Mesenchymal stem cell (in vitro differentiated cells and primary cell): ENCODE measurements at regions not wholly inside any gene's neighbourhood (a gene's known extent, or its start where the extent isn't known, plus 50 kb on each side); places are given as distances from the start of the nearest gene placed in this dataset.
A peak's percentile ranks its signal among the peaks of the same experiment; 100 is the strongest.

Source experiments
- DNase-seq: peaks from one replicate; pipeline ENCODE4 v3.0.0-alpha.2; 2013
- H2AFZ ChIP-seq: one replicate; pipeline ENCODE4 v1.6.1; 2013; ENCODE audit warnings: low read depth, mild to moderate bottlenecking, control low read depth, inconsistent platforms, low read length, moderate library complexity
- H2AK5ac ChIP-seq: 2 replicates; pipeline ENCODE4 v1.6.1; 2013; ENCODE audit warnings: low read length, moderate library complexity, mild to moderate bottlenecking, inconsistent platforms; ENCODE audit not compliant: severe bottlenecking
- H2BK120ac ChIP-seq: one replicate; pipeline ENCODE4 v1.6.1; 2013; ENCODE audit warnings: low read depth, mild to moderate bottlenecking, inconsistent platforms, low read length, moderate library complexity
- H2BK12ac ChIP-seq, 2 experiments: one replicate each; pipeline ENCODE4 v1.6.1; 2013; ENCODE audit warnings: inconsistent platforms in 2 of 2, low read length in 2 of 2, mild to moderate bottlenecking in 2 of 2, moderate library complexity in 2 of 2, control low read depth in 1 of 2
- H2BK15ac ChIP-seq: one replicate; pipeline ENCODE4 v1.6.1; 2013; ENCODE audit warnings: mild to moderate bottlenecking, low read depth, inconsistent platforms; ENCODE audit not compliant: poor library complexity, severe bottlenecking
- H2BK5ac ChIP-seq: 2 replicates; pipeline ENCODE4 v1.6.1; 2013; ENCODE audit warnings: low read depth, mild to moderate bottlenecking, low read length, control low read depth, inconsistent platforms; ENCODE audit not compliant: poor library complexity, severe bottlenecking
- H3K14ac ChIP-seq, 2 experiments: one replicate each; pipeline ENCODE4 v1.6.1; 2013; ENCODE audit warnings: inconsistent platforms in 2 of 2, low read length in 2 of 2, control low read depth in 1 of 2, mild to moderate bottlenecking in 1 of 2, moderate library complexity in 1 of 2
- H3K18ac ChIP-seq, 2 experiments: one replicate each; pipeline ENCODE4 v1.6.1; 2013; ENCODE audit warnings: inconsistent platforms in 2 of 2, low read length in 2 of 2, control low read depth in 1 of 2, low read depth in 1 of 2, mild to moderate bottlenecking in 1 of 2
- H3K23ac ChIP-seq, 2 experiments: one replicate each; pipeline ENCODE4 v1.6.1; 2013; ENCODE audit warnings: inconsistent platforms in 2 of 2, low read length in 2 of 2, mild to moderate bottlenecking in 2 of 2, moderate library complexity in 2 of 2, control low read depth in 1 of 2
- H3K27ac ChIP-seq: 2 replicates; pipeline ENCODE4 v1.5.1; 2013; ENCODE audit warnings: mild to moderate bottlenecking, moderate library complexity, low read length, control low read depth, inconsistent platforms; ENCODE audit not compliant: poor library complexity, severe bottlenecking
- H3K27me3 ChIP-seq, 2 experiments: 2 replicates each; pipeline versions ENCODE4 v1.6.1 to v1.7.0; 2013; ENCODE audit warnings: low read length in 2 of 2, mild to moderate bottlenecking in 2 of 2, moderate library complexity in 2 of 2, control low read depth in 1 of 2, inconsistent platforms in 1 of 2; ENCODE audit not compliant: control insufficient read depth in 1 of 2, insufficient read depth in 1 of 2
- H3K36me3 ChIP-seq, 2 experiments: 2 replicates each; pipeline versions ENCODE4 v1.6.1 to v1.7.0; 2013; ENCODE audit warnings: low read length in 2 of 2, control low read depth in 1 of 2, inconsistent platforms in 1 of 2, low read depth in 1 of 2, mild to moderate bottlenecking in 1 of 2; ENCODE audit not compliant: insufficient read depth in 2 of 2, control insufficient read depth in 1 of 2
- H3K4ac ChIP-seq, 2 experiments: one replicate each; pipeline ENCODE4 v1.6.1; 2013; ENCODE audit warnings: inconsistent platforms in 2 of 2, low read length in 2 of 2, mild to moderate bottlenecking in 2 of 2, moderate library complexity in 2 of 2, control low read depth in 1 of 2, low read depth in 1 of 2
- H3K4me1 ChIP-seq: 2 replicates; pipeline ENCODE4 v1.6.1; 2013; ENCODE audit warnings: low read depth, low read length, control low read depth; ENCODE audit not compliant: control insufficient read depth, insufficient read depth
- H3K4me2 ChIP-seq: 2 replicates; pipeline ENCODE4 v1.6.1; 2013; ENCODE audit warnings: low read length, mild to moderate bottlenecking, inconsistent platforms; ENCODE audit not compliant: poor library complexity, severe bottlenecking
- H3K4me3 ChIP-seq, 2 experiments: 2 replicates each; pipeline versions ENCODE4 v1.5.1 to v1.7.0; 2013; ENCODE audit warnings: low read length in 2 of 2, mild to moderate bottlenecking in 2 of 2, control low read depth in 1 of 2, low read depth in 1 of 2; ENCODE audit not compliant: insufficient read depth in 1 of 2
- H3K79me1 ChIP-seq: replicated peaks from 2 replicates; pipeline ENCODE4 v1.6.1; 2013; ENCODE audit warnings: mild to moderate bottlenecking, control low read depth, low read length, inconsistent platforms; ENCODE audit not compliant: poor library complexity, severe bottlenecking
- H3K9ac ChIP-seq: 2 replicates; pipeline ENCODE4 v1.7.0; 2013; ENCODE audit warnings: mild to moderate bottlenecking, low read length, moderate library complexity
- H3K9me3 ChIP-seq: 2 replicates; pipeline ENCODE4 v1.7.0; 2013; ENCODE audit warnings: mild to moderate bottlenecking, low read length; ENCODE audit not compliant: control insufficient read depth
- H4K8ac ChIP-seq: one replicate; pipeline ENCODE4 v1.6.1; 2013; ENCODE audit warnings: inconsistent platforms, mild to moderate bottlenecking, low read length, moderate library complexity
- H4K91ac ChIP-seq: one replicate; pipeline ENCODE4 v1.6.1; 2013; ENCODE audit warnings: mild to moderate bottlenecking, low read length, inconsistent platforms
- WGBS: methylation state at CpG from one replicate; pipeline ENCODE4 v1.1.7; 2013; ENCODE audit warnings: mixed read lengths; 5-methylcytosine and 5-hydroxymethylcytosine counted together

DNA sequence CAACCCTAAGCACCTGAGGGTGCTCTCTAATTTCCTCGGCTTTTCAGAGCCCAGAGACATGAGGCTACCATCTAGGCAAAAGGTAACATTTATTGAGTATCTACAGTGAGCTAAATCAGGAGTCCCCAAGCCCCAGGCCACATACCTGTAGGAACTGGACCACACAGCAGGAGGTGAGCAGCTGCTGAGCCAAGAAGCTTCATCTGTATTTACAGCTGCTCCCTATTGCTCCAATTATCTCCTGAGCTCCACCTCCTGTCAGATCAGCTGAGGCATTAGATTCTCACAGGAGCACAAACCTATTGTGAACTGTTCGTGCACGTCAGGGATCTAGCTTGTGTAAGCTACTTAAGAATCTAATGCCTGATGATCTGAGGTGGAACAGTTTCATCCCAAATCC, 70.2 kb downstream of the RND3 start:
- Histone ChIP-seq H3K4me1 (peaks cover 4% of the 10 kb centered on the region), H3K14ac (no peak overlapping the region), H2BK120ac (no peak overlapping the region), H2BK12ac (no peak overlapping the region), H4K8ac (no peak overlapping the region), H3K4ac (no peak overlapping the region), H3K9ac (no peak overlapping the region), H3K18ac (no peak overlapping the region), H3K27me3 (no peaks in the 10 kb centered on the region), H2BK5ac (no peak overlapping the region), H3K9me3 (no peaks in the 10 kb centered on the region), H2AK5ac (no peak overlapping the region), H3K79me1 (no peaks in the 10 kb centered on the region), H2BK15ac (no peak overlapping the region), H3K4me3 (no peak overlapping the region), H2AFZ (no peak overlapping the region), H3K4me2 (no peak overlapping the region), H3K36me3 (no peaks in the 10 kb centered on the region), H3K27ac (no peak overlapping the region), H3K23ac (no peak overlapping the region), H4K91ac (no peak overlapping the region)
- DNase-seq: no peak
- 98% methylated on average over 3 of the region's 3 CpGs for WGBS

DNA sequence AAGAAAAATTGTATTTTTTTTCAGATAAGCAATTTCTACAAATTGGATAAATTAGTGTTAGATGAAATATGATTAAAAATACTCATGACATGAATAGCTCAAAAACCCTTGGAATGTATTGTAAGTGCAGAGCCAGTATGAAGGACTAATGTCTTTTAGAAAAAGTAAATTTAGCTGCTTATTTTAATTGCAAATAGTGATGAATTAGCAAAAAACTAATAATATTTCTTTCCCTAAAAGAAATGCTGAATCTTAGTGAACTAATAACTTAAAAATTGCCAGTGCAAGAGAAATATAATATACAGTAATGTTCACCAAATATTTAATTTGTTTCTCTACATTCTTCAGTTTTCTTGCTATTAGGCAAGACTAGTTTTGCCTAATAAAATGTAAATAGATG, 72.4 kb downstream of the RND3 start:
- H2BK5ac ChIP-seq: no peak overlapping the region
- no peak overlapping the region for H3K4ac ChIP-seq
- no peaks in the 10 kb centered on the region for H3K79me1 ChIP-seq
- no peaks in the 10 kb centered on the region for H3K9me3 ChIP-seq
- H3K36me3 ChIP-seq: no peaks in the 10 kb centered on the region
- H3K27ac ChIP-seq: no peak overlapping the region
- H3K23ac ChIP-seq: no peak overlapping the region
- no peak overlapping the region for H2AFZ ChIP-seq
- H4K91ac ChIP-seq: no peak overlapping the region
- no peak for DNase-seq
- H2BK120ac ChIP-seq: no peak overlapping the region
- peaks cover 8% of the 10 kb centered on the region for H3K4me1 ChIP-seq
- no peak overlapping the region for H3K14ac ChIP-seq
- no peak overlapping the region for H3K4me2 ChIP-seq
- H3K9ac ChIP-seq: no peak overlapping the region
- H3K4me3 ChIP-seq: no peak overlapping the region
- no peak overlapping the region for H2BK15ac ChIP-seq
- H4K8ac ChIP-seq: no peak overlapping the region
- H3K27me3 ChIP-seq: no peaks in the 10 kb centered on the region
- H2BK12ac ChIP-seq: no peak overlapping the region
- no peak overlapping the region for H2AK5ac ChIP-seq
- H3K18ac ChIP-seq: no peak overlapping the region

DNA sequence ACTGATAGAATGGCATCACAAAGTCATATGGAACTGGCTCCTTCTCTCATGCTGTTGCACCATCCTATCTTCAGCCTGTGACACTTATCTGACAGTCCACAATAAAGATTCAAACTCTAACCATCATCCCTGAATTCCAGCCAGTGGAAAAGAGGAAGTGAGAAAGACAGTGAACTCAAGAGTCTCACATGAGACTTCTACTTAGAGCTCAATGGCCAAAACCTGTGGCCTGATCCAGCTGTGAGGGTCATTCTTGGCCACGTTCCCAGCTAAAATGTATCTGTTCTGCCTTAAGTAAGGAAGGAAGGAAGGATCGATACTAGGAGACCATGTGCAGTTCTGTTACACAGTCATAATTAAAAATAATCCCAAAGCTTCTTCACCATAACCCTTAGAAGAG, 73.6 kb downstream of the RND3 start:
- no peak overlapping the region for H3K4me3 ChIP-seq
- peak overlapping the region; percentile 68 for H2AK5ac ChIP-seq
- H3K18ac ChIP-seq: peak overlapping the region in 1 of 2 experiments; percentile 55
- H3K79me1 ChIP-seq: no peaks in the 10 kb centered on the region
- no peak overlapping the region for H3K4me2 ChIP-seq
- peaks cover 9% of the 10 kb centered on the region for H3K4me1 ChIP-seq
- H4K91ac ChIP-seq: no peak overlapping the region
- H3K27me3 ChIP-seq: no peaks in the 10 kb centered on the region
- no peak overlapping the region for H4K8ac ChIP-seq
- H2BK15ac ChIP-seq: no peak overlapping the region
- no peak overlapping the region for H2BK12ac ChIP-seq
- no peak overlapping the region for H3K9ac ChIP-seq
- no peaks in the 10 kb centered on the region for H3K36me3 ChIP-seq
- H2BK5ac ChIP-seq: no peak overlapping the region
- 100% methylated on average over 1 of the region's 2 CpGs for WGBS
- H3K14ac ChIP-seq: no peak overlapping the region
- no peak overlapping the region for H3K4ac ChIP-seq
- H3K9me3 ChIP-seq: no peaks in the 10 kb centered on the region
- no peak overlapping the region for H2BK120ac ChIP-seq
- no peak overlapping the region for H3K23ac ChIP-seq
- H2AFZ ChIP-seq: no peak overlapping the region
- DNase-seq: no peak
- H3K27ac ChIP-seq: no peak overlapping the region

DNA sequence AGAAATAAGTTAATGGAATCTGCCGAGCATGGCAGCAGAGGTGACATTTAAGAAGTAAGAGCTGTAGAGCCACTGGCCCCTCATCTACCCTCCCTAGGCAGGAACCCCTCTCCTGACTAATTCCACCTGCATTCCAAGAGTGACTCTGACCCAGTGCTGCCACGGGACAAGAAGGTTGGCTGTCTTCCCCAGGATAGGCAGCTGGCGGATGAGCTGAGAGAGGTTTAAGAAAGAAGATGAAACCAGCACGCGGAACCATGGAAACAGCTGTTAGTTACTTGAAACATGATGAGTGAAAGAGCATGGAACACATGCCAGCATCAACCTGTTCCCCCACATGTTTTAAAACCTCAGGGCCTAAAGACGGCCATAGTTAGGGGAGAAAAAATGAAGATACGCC, 74.1 kb downstream of the RND3 start:
- peak overlapping the region; percentile 1 for H2AK5ac ChIP-seq
- H3K4ac ChIP-seq: no peak overlapping the region
- no peak overlapping the region for H3K4me3 ChIP-seq
- H3K18ac ChIP-seq: no peak overlapping the region
- DNase-seq: no peak
- no peak overlapping the region for H3K27ac ChIP-seq
- H3K79me1 ChIP-seq: no peaks in the 10 kb centered on the region
- H3K9me3 ChIP-seq: no peaks in the 10 kb centered on the region
- H2AFZ ChIP-seq: no peak overlapping the region
- no peak overlapping the region for H3K14ac ChIP-seq
- no peak overlapping the region for H3K4me2 ChIP-seq
- peak overlapping the region in 1 of 2 experiments; percentile 42 for H2BK12ac ChIP-seq
- H2BK120ac ChIP-seq: no peak overlapping the region
- H3K36me3 ChIP-seq: no peaks in the 10 kb centered on the region
- H2BK15ac ChIP-seq: no peak overlapping the region
- no peak overlapping the region for H4K91ac ChIP-seq
- no peak overlapping the region for H2BK5ac ChIP-seq
- H3K23ac ChIP-seq: no peak overlapping the region
- 97% methylated on average over 6 of the region's 7 CpGs for WGBS
- H4K8ac ChIP-seq: no peak overlapping the region
- H3K9ac ChIP-seq: no peak overlapping the region
- H3K27me3 ChIP-seq: no peaks in the 10 kb centered on the region
- peaks cover 9% of the 10 kb centered on the region for H3K4me1 ChIP-seq
